ENCODE measurements at regions not wholly inside any gene's neighbourhood (a gene's known extent, or its start where the extent isn't known, plus 50 kb on each side); places are given as distances from the start of the nearest gene placed in this dataset.

GRCh38 chr11:96607864-96608558 is 218.2 kb downstream of the JRKL start:
- no peak for DNase-seq (ENCODE audit: low spot score)

- DNase-seq (ENCODE audit: low spot score): no peak
Observed at GRCh38 chr11:96614101-96614500, 224.3 kb downstream of the JRKL start.

DNA sequence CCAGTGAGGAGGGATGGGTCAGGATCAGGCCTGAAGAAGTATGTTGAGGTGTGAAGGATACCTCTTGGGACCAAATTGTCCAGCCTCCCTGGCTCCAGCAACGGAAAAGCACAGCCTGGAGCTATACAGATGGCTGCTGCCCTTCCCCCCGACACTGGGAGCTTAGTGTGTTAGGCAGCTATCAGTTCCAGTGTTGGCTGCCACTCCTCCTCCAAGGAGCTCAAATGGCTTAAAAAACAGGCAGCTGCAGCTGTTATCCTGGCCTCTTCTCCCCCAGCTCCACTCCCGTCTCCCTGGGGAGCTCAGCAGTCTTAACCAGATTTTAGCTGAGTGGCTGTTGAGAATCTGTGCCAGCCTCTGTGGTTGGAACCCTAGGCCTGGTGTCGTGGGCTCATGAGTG is 225.0 kb downstream of the JRKL start:
- DNase-seq (ENCODE audit: low spot score): no peak

DNA sequence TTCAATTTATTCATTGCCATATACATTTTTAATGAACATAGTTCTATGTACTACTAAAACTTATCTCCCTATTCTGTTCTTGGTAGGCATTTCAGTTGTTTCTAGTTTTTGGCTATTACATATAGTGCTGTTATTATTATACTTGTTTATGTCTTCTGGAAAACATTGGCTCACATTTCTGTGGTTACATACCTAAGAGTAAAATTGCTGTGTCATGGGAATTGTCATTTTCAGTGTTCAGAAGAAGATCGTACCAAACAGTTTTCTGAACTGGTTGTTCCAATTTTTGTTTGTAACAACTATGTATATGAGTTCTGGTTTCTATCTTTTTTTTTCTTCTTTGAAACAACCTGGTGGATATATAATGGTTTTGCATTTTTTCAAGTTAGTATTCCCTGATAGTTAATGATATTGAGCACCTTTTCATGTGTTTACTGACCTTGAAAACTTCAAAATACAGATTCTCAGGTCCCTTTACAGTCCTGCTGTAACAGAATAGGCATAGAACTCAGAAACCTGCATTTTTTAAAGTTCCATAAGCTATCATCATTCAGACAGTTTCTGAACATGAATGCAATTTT is 230.7 kb downstream of the JRKL start:
- DNase-seq (ENCODE audit: low spot score): no peak

GRCh38 chr11:96621161-96621560 is 231.3 kb downstream of the JRKL start:
- no peak for DNase-seq (ENCODE audit: low spot score)

DNA sequence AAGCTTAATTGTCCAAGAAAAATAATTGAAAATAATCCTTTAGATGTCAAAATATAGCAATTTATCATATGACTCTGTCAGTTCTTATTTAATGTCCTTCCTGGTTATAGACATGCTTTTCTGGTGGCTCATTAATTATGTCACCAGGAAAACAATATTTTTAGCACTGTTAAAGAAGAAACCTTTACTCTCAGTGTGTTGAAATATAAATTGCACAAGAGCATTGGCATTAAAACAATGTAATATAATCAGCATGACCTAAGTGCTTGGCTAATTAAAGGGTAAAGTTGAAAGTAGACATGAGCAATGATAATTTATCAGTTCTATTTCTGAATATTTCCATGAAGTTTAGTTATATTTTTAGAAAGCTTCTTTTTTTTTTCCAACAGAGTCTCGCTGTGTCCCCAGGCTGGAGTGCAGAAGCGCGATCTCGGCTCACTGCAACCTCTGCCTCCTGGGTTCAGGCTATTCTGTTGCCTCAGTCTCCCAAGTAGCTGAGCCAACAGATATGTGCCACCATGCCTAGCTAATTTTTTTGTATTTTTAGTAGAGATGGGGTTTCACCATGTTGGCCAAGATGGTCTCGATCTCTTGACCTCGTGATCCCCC is 232.3 kb downstream of the JRKL start:
- no peak for DNase-seq (ENCODE audit: low spot score)

DNA sequence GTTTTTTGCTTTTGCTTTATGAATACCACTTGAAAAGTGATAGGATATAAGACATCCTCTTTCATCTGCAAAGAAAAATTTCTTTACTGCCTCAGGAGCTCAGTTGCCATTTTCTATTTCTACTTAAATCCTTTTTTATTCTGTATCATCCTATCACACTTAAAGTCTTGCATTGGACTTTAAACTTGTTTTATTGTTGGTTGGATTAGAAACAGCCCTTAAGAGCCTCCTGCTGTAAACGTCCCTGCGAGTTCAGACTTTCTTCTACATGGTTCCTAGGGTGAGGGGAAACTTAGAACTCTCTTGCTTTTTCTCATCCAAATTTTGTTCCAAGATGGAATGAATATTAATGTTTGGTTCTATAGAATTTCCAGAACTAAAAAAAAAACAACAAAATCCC is 234.3 kb downstream of the JRKL start:
- no peak for DNase-seq (ENCODE audit: low spot score)

- DNase-seq (ENCODE audit: low spot score): no peak
Observed at GRCh38 chr11:96627376-96627775, 237.6 kb downstream of the JRKL start.

DNA sequence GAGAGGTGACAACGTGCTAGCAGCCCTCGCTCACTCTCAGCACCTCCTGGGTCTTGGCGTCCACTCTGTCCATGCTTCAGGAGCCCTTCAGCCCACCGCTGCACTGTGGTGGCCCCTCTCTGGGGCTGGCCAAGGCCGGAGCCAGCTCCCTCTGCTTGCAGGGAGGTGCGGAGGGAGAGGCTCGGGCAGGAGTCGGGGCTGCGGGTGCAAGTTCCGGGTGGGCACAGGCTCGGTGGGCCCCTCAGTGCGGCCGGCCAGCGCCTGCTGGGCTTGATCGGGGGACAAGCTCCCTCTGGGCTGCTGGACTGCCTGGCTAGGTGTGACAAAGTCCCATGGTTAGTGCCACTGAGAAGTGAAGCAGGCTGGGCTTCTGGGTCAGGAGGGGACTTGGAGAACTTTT is 245.8 kb downstream of the JRKL start:
- no peak for DNase-seq (ENCODE audit: low spot score)

GRCh38 chr11:96641261-96641660 is 251.4 kb downstream of the JRKL start:
- no peak for DNase-seq (ENCODE audit: low spot score)

GRCh38 chr11:96642583-96642982 is 252.8 kb downstream of the JRKL start:
- DNase-seq (ENCODE audit: low spot score): no peak

- DNase-seq (ENCODE audit: low spot score): no peak
Observed at GRCh38 chr11:96643173-96643572, 253.4 kb downstream of the JRKL start.

- no peak for DNase-seq (ENCODE audit: low spot score)
Observed at GRCh38 chr11:96647621-96648020, 257.8 kb downstream of the JRKL start.

DNA sequence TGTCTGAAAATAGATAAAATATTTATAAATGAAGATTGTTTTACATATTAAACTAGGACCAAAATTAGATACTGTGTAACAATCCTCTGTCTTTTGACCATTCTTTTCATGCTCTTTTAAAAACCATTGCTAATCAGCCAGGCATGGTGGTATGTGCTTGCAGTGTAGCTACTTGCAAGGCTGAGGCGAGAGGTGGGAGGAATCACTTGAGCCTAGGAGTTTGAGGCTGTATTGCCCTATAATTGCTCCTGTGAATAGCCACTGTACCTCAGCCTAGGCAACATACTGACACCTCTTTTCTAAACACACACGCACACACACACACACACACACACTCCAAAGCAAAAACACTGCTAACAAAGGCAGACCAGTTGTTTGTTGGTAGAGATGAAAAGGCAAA is 259.2 kb downstream of the JRKL start:
- DNase-seq (ENCODE audit: low spot score): no peak

- DNase-seq (ENCODE audit: low spot score): no peak
Observed at GRCh38 chr11:96652516-96652915, 262.7 kb downstream of the JRKL start.

- no peak for DNase-seq (ENCODE audit: low spot score)
Observed at GRCh38 chr11:96655474-96655873, 265.7 kb downstream of the JRKL start.

DNA sequence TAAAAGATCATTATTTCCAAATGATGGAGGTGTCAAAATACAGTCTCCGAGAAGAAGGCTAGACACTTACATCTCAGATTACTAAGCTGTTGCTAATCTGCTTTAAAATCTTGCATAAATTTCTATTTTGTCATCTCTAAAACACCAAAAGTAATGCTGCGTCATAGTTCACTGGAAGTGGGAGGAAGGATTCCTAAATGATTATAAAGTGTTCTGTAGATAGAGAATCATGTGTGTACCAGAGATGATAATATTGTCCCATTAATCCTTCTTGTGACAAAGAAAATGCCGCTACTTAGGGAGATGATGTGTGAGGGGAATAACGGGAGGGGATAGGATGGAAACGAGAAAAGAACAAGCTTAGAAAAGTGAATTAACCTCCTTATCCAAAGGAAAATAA is 268.6 kb downstream of the JRKL start:
- DNase-seq (ENCODE audit: low spot score): no peak

DNA sequence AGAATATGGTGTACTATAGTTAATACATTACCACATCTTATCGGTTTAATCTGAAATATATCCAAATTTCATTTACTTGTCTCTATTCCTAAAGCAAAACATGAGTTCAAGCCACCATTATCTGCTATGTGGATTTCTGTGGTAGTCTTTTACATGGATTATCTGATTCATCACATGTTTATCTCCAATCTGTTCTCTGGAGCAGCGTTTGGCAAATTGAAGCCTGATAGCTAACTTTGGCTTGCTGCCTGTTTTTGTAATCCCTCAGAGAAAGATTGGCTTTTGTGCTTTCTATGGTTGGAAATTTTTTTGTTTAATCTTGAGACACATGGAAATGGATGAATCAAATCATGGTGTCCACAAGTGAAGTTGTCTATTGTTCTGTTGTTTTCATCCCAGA is 274.3 kb downstream of the JRKL start:
- no peak for DNase-seq (ENCODE audit: low spot score)

- no peak for DNase-seq (ENCODE audit: low spot score)
Observed at GRCh38 chr11:96680211-96681018, 290.6 kb downstream of the JRKL start.

GRCh38 chr11:96681019-96681716 is 291.4 kb downstream of the JRKL start:
- no peak for DNase-seq (ENCODE audit: low spot score)

GRCh38 chr11:96694338-96694737 is 304.5 kb downstream of the JRKL start:
- DNase-seq (ENCODE audit: low spot score): no peak

GRCh38 chr11:96696731-96697130 is 306.9 kb downstream of the JRKL start:
- no peak for DNase-seq (ENCODE audit: low spot score)

All from HuH-7 (cell line).